Left renal cortex interstitium (tissue), 4 donors: ENCODE measurements at regions not wholly inside any gene's neighbourhood (a gene's known extent, or its start where the extent isn't known, plus 50 kb on each side); places are given as distances from the start of the nearest gene placed in this dataset.
A peak's percentile ranks its signal among the peaks of the same experiment; 100 is the strongest.

Experiments
- DNase-seq, 4 donors: peaks; one replicate each; pipeline ENCODE4 v3.0.0-alpha.2; 2013; ENCODE audit warnings: low read depth in 4 of 4, low spot score in 2 of 4, missing footprints in 1 of 4

GRCh38 chr7:46363688-46364087 lies 442.6 kb upstream of the IGFBP3 start:
- DNase-seq = no peak

DNA sequence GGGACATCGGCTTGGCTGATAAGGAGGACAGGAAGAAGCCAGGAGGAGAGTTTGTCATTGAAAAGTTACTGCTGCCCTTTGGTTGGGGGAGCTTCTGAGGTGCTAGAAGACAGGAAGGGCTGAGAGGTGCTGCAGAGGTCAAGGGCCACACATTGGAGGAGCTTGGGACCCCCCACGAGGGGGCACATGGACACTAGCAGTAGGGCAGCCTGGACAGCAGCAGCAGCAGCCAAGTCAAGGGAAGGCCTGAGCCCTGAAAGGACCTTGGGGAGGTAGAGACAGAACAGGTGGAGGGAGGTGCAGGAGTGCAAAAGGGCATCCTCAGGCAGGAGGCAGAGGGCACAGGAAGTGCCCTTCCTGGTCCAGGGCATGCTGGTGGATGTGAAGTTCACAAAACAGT lies 439.7 kb upstream of the IGFBP3 start:
- DNase-seq = no peak

GRCh38 chr7:46360296-46360695 lies 439.2 kb upstream of the IGFBP3 start:
- DNase-seq = no peak

- DNase-seq = no peak
Measured at GRCh38 chr7:46357851-46358250, 436.8 kb upstream of the IGFBP3 start.

DNA sequence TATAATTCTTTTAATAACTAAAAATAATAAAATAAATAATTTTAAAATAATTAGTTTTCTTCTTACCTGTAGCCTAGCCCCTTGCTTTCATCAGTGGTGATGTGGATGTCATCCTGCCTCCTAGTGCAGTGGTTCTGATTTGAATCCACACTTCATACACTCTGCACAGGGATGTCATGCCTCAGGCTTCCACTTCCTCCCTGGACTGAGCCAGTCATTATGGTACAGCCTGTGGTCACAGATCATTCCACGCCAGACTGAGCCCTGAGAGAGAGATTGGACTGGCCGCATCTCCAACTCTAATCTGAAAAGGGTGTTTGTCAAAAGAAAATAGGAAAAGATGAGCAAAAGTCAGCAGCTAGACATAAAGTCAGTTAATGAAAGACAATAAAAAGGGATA lies 436.2 kb upstream of the IGFBP3 start:
- DNase-seq = no peak

GRCh38 chr7:46356371-46356770 lies 435.3 kb upstream of the IGFBP3 start:
- no peak for DNase-seq

GRCh38 chr7:46355331-46355730 lies 434.3 kb upstream of the IGFBP3 start:
- no peak for DNase-seq

DNA sequence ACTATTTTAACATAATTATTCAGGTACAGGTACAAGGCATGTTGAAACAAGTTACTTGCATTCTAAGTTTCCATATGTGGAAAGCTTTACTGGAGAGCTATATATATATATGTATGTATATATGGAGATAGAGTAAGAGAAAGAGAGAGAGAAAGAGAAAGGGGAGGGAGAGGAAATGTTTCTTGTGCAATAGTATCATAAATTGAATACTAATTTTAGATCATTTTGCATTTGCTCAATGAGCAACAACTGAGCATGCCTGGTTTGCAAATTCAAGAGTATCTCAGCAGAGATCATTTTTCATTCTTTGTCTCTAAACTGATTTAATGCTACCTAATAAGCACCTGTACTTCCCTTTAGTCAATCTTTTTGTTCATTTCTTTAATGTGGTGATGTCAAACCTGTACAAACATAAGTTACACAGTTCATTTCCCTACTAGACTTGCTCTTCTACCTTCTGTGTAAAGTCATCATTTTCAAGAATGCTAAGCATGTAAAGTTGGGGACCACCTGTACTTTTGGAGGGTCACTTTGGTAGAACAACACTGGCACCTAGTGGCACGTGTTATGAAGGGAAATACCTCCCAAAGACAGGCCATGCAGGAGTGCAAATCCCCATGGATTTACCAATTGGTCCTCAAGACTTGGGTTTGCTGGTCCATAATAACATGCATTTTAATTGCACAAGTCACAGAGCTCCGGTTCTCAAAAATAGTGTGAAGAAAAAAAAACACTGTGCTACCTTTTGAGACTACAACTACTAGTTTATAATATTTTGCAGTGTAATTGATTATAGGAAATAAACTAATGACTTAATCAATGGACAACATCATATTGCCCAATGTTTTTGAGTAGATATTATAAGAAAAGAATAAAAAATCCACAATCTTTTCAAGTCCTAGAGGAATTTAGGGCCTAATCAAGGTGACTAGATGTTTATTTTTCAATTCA lies 431.2 kb upstream of the IGFBP3 start:
- peak; percentile 25 to 67 (median 38) for DNase-seq

- DNase-seq = no peak
Measured at GRCh38 chr7:46349490-46349889, 428.4 kb upstream of the IGFBP3 start.

GRCh38 chr7:46344533-46344932 lies 423.5 kb upstream of the IGFBP3 start:
- no peak for DNase-seq

DNA sequence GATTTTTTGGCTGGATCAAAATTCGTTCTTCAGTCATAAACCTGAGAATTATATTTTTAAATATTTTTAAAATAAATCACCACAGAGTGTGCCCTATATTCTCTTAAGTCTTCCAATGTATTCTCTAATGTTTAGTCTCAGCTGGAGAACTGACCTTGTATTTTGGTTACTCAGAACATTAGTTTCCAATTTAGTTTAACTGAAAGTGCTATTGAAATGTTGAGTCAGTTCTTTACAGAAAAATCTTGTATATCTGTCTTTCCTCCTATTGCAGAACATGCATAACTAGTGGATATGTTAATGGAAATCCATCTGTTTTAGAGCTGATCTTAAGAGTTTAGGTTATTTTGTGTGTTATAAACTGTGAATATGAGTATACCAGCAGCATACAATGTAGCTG lies 422.7 kb upstream of the IGFBP3 start:
- no peak for DNase-seq

- DNase-seq = no peak
Measured at GRCh38 chr7:46322937-46323336, 401.9 kb upstream of the IGFBP3 start.

DNA sequence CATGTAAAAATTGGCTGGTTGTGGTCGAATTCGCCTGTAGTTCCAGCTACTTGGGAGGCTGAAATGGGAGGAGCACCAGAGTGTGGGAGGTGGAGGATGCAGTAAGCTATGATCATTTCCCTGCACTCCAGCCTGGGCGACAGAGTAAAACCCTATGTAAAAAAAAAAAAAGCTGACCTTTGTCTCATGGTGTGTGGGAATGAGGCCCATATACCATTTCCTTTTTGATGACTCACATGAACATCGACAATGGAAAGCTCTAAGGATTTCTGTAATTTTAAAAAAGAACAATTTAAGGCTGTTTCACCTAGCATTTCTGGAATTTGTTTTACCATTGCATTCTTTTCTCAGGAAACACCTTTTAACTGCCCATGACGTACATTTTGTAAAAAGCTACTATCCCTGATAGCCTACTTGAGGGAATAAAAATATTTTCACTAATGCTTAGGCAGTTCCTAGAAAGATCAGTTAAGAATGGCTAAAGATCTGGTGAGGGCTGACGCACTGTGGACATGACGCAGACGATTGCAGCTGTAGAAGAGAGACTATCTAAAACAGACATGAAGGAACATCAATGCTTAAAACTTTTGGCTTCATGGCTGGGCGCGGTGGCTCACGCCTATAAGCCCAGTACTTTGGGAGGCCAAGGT lies 400.6 kb upstream of the IGFBP3 start:
- DNase-seq = no peak

GRCh38 chr7:46320956-46321355 lies 399.9 kb upstream of the IGFBP3 start:
- no peak for DNase-seq

- no peak for DNase-seq
Measured at GRCh38 chr7:46319841-46320240, 398.8 kb upstream of the IGFBP3 start.

DNA sequence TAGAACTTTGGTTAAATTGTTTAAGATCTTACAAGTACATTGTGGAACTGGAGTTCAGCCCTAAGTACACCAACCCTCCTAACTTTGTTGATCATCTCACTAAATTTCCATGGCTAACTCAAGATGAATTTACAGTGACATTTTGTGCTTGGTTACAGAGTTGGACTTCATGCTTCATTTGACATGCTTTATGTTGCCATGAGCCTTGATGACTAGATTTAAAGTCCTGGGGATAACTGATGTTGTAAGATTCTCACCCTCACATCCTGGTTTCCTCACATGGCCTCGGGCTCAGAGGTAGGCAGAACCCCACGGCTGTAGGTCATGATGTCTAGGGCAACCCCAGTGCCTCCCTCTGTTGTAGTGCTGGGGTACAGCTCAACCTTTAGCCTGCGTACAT lies 397.2 kb upstream of the IGFBP3 start:
- no peak for DNase-seq

DNA sequence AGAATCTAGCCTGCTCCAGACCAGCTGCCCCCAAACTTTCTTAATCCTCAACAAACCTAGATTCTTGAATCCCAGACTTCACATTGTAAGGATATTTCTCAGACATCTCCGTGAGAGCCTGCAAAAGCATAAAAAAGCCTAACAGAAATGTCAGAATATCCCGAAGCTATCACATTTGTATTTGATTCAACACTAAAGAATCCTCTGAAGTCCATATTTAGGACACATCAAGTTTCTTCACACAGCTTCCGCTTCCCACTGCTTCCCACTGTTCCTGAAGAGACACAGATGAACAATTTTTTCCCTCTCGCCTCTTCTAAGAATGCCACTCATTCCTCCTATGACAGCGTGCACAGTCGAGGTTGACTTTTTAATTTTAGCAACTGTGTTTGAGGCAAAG lies 396.2 kb upstream of the IGFBP3 start:
- no peak for DNase-seq

- DNase-seq = no peak
Measured at GRCh38 chr7:46315891-46316290, 394.8 kb upstream of the IGFBP3 start.

GRCh38 chr7:46301677-46302076 lies 380.6 kb upstream of the IGFBP3 start:
- DNase-seq = no peak

DNA sequence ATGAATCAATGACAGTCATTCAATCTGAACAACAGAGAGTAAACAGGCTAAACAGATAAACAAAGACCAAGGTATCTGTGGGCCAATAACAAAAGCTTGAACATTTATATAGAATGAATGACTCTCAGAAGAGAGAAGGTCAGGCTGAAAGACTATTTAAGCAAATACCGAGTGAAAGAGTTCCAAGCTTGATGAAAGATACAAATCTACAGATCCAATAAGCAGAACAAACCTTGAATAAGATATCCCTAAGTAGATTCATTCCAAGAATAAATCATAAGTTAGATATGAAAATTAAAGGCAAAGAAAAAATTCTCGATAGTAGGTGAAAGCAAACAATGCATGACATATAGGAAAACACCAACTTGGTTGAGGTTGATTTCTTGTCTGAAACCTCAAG lies 376.4 kb upstream of the IGFBP3 start:
- no peak for DNase-seq

- DNase-seq = no peak
Measured at GRCh38 chr7:46296526-46296925, 375.5 kb upstream of the IGFBP3 start.

DNA sequence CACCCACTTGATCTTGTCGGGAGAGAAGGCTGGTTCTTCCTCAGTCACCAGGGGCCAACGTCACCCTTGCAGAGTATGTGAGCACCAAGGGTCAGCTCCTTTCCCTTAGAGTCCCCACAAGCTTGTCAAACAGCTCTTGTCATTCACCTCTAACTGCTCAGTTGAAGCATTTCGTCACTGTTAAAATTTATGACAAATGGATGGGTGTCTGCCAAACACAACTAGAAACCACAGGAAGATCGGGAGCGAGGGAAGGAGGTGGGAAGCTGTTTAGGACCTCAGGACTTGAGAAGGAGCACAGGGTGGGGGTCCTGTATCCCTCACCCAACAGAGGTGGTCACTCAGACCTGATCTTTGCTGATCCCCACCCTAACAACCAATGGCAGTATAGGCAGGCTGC lies 373.3 kb upstream of the IGFBP3 start:
- no peak for DNase-seq
